OCI-LY7 (cell line): ENCODE measurements at regions not wholly inside any gene's neighbourhood (a gene's known extent, or its start where the extent isn't known, plus 50 kb on each side); places are given as distances from the start of the nearest gene placed in this dataset.

ENCODE experiments used
- BruUV-seq: library from RNA; stranded (reverse); fragments of 400-500 nt; replicated peaks from 2 replicates; lab custom pipeline; 2021; lab: Mats Ljungman, UMichigan
- CTCF ChIA-PET: fragments of 300-600 bp; sonication (Branson Sonifier 250); formaldehyde crosslinking; loops from one replicate; lab custom pipeline; 2022; ENCODE audit warnings: antibody characterized with exemption; ENCODE audit not compliant: unreplicated experiment; lab: Charles Lee
- POLR2A ChIA-PET: fragments of 300-600 bp; sonication (Branson Sonifier 250); formaldehyde crosslinking; loops from one replicate; lab custom pipeline; 2022; ENCODE audit warnings: antibody characterized with exemption; lab: Charles Lee
- DNase-seq: peaks from one replicate; pipeline ENCODE4 v3.0.0-alpha.2; 2015; ENCODE audit warnings: low spot score
- H2AFZ ChIP-seq: fragments of 200-600 bp; sonication (generic), shearing (Covaris generic); 2 replicates; pipeline ENCODE4 v1.6.1; 2014; ENCODE audit warnings: mild to moderate bottlenecking, antibody characterized with exemption, low read length, moderate library complexity
- H3K27ac ChIP-seq: fragments of 200-600 bp; sonication (generic); 2 replicates; pipeline ENCODE4 v1.5.1; 2014; ENCODE audit warnings: mixed run types, low read depth, mild to moderate bottlenecking, moderate library complexity, low read length, inconsistent platforms; ENCODE audit not compliant: poor library complexity, severe bottlenecking
- H3K36me3 ChIP-seq: fragments of 200-600 bp; sonication (generic); 2 replicates; pipeline ENCODE4 v1.6.1; 2014; ENCODE audit warnings: mild to moderate bottlenecking, antibody characterized with exemption, low read length, moderate library complexity, mixed read lengths; ENCODE audit not compliant: insufficient read depth
- H3K4me1 ChIP-seq: fragments of 200-600 bp; sonication (generic); 2 replicates; pipeline ENCODE4 v1.5.1; 2014; ENCODE audit warnings: mild to moderate bottlenecking, low read length; ENCODE audit not compliant: insufficient read depth, poor library complexity, severe bottlenecking
- H3K4me2 ChIP-seq: fragments of 200-600 bp; sonication (generic); 2 replicates; pipeline ENCODE4 v1.6.1; 2014; ENCODE audit warnings: mild to moderate bottlenecking, low read length
- H3K4me3 ChIP-seq: fragments of 200-600 bp; sonication (generic); 2 replicates; pipeline ENCODE4 v1.5.1; 2014; ENCODE audit warnings: mild to moderate bottlenecking, low read depth, low read length; ENCODE audit not compliant: poor library complexity, severe bottlenecking
- H3K79me2 ChIP-seq: fragments of 200-600 bp; sonication (generic); 2 replicates; pipeline ENCODE4 v1.6.1; 2016; ENCODE audit warnings: low read depth, mild to moderate bottlenecking, low read length, moderate library complexity, mixed read lengths; ENCODE audit not compliant: insufficient read depth
- H3K9me2 ChIP-seq: fragments of 200-600 bp; sonication (generic); 2 replicates; pipeline ENCODE4 v1.6.1; 2016; ENCODE audit warnings: mild to moderate bottlenecking, low read length, mixed read lengths; ENCODE audit not compliant: insufficient read depth
- H3K9me3 ChIP-seq: fragments of 200-600 bp; sonication (generic); 2 replicates; pipeline ENCODE4 v1.6.1; 2014; ENCODE audit warnings: mild to moderate bottlenecking, mixed run types, low read length, mixed read lengths
- H4K20me1 ChIP-seq: fragments of 200-600 bp; sonication (generic); 2 replicates; pipeline ENCODE4 v1.6.1; 2014; ENCODE audit warnings: mild to moderate bottlenecking, antibody characterized with exemption, low read length, moderate library complexity, mixed read lengths; ENCODE audit not compliant: insufficient read depth
- EZH2phosphoT487 ChIP-seq: fragments of 200-600 bp; sonication (generic); IDR thresholded peaks from 2 replicates; pipeline ENCODE4 v1.6.1; 2018; ENCODE audit warnings: low read depth, borderline replicate concordance, mild to moderate bottlenecking, mixed run types, antibody characterized with exemption, low read length, moderate library complexity, mixed read lengths
- intact Hi-C: fragments of 100-400 bp; cut with micrococcal nuclease; formaldehyde crosslinking; loops from one replicate; pipeline ENCODE4 v1.10.0; 2022; ENCODE audit not compliant: unreplicated experiment
- TF ChIP-seq, protein P1 (sequence below): fragments of 200-600 bp; sonication (generic); conservative IDR thresholded peaks from 2 replicates; pipeline ENCODE4 v1.5.1; 2014; ENCODE audit warnings: mild to moderate bottlenecking, antibody characterized with exemption, low read length, moderate library complexity, mixed read lengths

DNA sequence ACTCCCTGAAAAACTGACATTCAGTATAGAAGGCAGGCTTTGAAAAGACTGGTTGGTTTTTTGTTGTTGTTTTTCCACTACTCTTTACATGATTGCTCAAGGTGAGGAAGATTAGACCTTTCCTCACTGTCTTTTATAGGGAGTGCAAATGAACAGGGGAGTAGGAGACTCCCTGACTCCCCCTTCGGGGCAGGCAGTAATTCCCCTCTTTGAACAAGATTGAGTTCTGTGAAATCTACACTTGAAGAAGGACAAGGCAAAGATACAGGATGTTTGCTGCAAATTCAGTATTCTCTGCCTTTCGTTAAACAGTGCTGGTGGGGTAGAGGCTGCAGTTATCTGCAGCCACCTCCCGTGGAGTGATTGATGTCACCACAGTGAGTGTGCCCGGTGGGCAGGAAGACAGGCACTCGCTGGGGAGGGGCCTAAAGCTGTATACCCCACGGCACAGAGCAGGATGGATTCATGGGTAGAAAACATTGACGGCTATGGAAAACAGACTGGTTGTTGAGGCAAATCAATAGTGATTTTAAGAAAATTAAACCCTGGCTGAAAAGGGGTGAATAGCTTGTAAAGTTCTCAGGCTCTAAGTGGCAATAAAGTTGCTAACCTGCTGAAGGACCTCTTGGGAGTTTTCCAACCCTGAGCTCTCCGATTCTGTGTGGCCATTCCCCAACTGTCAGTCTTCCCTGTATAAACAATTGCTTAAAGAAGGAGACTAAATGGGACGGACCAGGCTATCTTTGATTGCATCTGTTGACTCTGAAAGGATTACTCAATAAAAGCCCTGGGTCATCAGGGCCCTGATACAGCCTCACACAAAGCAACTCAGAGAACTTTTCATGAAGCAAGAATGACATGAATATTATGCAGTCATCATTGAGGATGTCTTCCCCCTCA is 308.3 kb downstream of the TBC1D4 start:
- ChIA-PET POLR2A (no interaction called here), CTCF (no interaction called here)
- Histone ChIP-seq H3K27ac (no peak overlapping the region), H4K20me1 (no peaks in the 10 kb centered on the region), H3K4me1 (no peaks in the 10 kb centered on the region), H2AFZ (no peak overlapping the region), H3K79me2 (no peaks in the 10 kb centered on the region), H3K9me3 (no peaks in the 10 kb centered on the region), H3K36me3 (no peaks in the 10 kb centered on the region), H3K4me2 (no peak overlapping the region), H3K4me3 (no peak overlapping the region), H3K9me2 (no peaks in the 10 kb centered on the region)
- intact Hi-C loops, result no loop called here
- DNase-seq, result no peak
- TF ChIP-seq, protein P1, sequence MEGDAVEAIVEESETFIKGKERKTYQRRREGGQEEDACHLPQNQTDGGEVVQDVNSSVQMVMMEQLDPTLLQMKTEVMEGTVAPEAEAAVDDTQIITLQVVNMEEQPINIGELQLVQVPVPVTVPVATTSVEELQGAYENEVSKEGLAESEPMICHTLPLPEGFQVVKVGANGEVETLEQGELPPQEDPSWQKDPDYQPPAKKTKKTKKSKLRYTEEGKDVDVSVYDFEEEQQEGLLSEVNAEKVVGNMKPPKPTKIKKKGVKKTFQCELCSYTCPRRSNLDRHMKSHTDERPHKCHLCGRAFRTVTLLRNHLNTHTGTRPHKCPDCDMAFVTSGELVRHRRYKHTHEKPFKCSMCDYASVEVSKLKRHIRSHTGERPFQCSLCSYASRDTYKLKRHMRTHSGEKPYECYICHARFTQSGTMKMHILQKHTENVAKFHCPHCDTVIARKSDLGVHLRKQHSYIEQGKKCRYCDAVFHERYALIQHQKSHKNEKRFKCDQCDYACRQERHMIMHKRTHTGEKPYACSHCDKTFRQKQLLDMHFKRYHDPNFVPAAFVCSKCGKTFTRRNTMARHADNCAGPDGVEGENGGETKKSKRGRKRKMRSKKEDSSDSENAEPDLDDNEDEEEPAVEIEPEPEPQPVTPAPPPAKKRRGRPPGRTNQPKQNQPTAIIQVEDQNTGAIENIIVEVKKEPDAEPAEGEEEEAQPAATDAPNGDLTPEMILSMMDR, result no peak
- no peak for TF ChIP-seq EZH2phosphoT487
- no TSS peak for BruUV-seq

DNA sequence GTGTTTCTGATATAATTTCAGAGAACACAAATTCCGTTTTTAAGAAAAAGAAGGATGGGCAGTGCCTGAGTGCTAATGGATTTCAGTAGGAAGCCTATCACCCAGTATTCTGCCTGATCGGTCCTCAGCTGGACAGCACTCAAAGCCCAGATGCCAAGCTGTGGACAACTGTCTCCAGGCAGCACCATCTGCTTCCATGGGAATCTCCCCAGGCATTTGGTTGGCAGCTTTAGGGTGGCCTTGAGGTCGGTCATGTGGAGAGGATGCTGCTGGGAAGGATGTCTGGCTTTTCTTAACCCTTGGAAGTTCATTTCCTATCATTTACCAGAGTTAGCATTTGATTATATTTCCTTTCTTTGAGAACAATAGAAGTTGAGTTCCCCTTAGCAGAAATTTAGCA is 311.7 kb downstream of the TBC1D4 start:
- Histone ChIP-seq H2AFZ (no peak overlapping the region), H4K20me1 (no peaks in the 10 kb centered on the region), H3K9me3 (no peaks in the 10 kb centered on the region), H3K9me2 (no peaks in the 10 kb centered on the region), H3K4me1 (no peaks in the 10 kb centered on the region), H3K4me3 (no peak overlapping the region), H3K79me2 (no peaks in the 10 kb centered on the region), H3K4me2 (no peak overlapping the region), H3K27ac (no peak overlapping the region), H3K36me3 (no peaks in the 10 kb centered on the region)
- DNase-seq, result no peak
- BruUV-seq, result no TSS peak
- ChIA-PET POLR2A (no interaction called here), CTCF (no interaction called here)
- no peak for TF ChIP-seq EZH2phosphoT487
- TF ChIP-seq, protein P1, result no peak
- intact Hi-C loops, result no loop called here
